Skeletal muscle satellite cell (primary cell): ENCODE measurements at regions not wholly inside any gene's neighbourhood (a gene's known extent, or its start where the extent isn't known, plus 50 kb on each side); places are given as distances from the start of the nearest gene placed in this dataset.
"Not testable (repeated sequence)": the region's sequence is repeated elsewhere in the genome, so short reads cannot be mapped to it uniquely, and the experiment has no call there.

Experiments
- H3K27me3 ChIP-seq: 2 replicates; pipeline ENCODE4 v1.7.0; 2013; ENCODE audit warnings: low read length; ENCODE audit not compliant: control insufficient read depth, insufficient read depth
- H3K36me3 ChIP-seq: 2 replicates; pipeline ENCODE4 v1.7.0; 2013; ENCODE audit warnings: mild to moderate bottlenecking, control low read depth, low read length; ENCODE audit not compliant: insufficient read depth
- H3K4me1 ChIP-seq: 2 replicates; pipeline ENCODE4 v1.7.0; 2013; ENCODE audit warnings: low read length; ENCODE audit not compliant: control insufficient read depth, insufficient read depth
- H3K4me2 ChIP-seq: 2 replicates; pipeline ENCODE4 v1.7.0; 2013; ENCODE audit warnings: mild to moderate bottlenecking, low read length
- H3K4me3 ChIP-seq: 2 replicates; pipeline ENCODE4 v1.7.0; 2013; ENCODE audit warnings: low read length
- H3K9ac ChIP-seq: 2 replicates; pipeline ENCODE4 v1.7.0; 2013; ENCODE audit warnings: mild to moderate bottlenecking, low read depth, low read length, moderate library complexity
- H3K9me3 ChIP-seq: replicated peaks from 2 replicates; pipeline ENCODE4 v1.7.0; 2013; ENCODE audit warnings: mild to moderate bottlenecking, control low read depth, low read length

GRCh38 chr9:28981129-28981528 is 1407.8 kb upstream of the C9orf72 start:
- Histone ChIP-seq H3K4me1 (no peaks in the 10 kb centered on the region), H3K4me2 (no peak overlapping the region), H3K4me3 (no peak overlapping the region), H3K9ac (no peak overlapping the region), H3K9me3 (no peaks in the 10 kb centered on the region), H3K36me3 (no peaks in the 10 kb centered on the region), H3K27me3 (no peaks in the 10 kb centered on the region)

- Histone ChIP-seq H3K4me2 (no peak overlapping the region), H3K9ac (no peak overlapping the region), H3K36me3 (no peaks in the 10 kb centered on the region), H3K27me3 (no peaks in the 10 kb centered on the region), H3K4me1 (no peaks in the 10 kb centered on the region), H3K9me3 (no peaks in the 10 kb centered on the region), H3K4me3 (no peak overlapping the region)
Measured at GRCh38 chr9:28981711-28982110, 1408.4 kb upstream of the C9orf72 start.

DNA sequence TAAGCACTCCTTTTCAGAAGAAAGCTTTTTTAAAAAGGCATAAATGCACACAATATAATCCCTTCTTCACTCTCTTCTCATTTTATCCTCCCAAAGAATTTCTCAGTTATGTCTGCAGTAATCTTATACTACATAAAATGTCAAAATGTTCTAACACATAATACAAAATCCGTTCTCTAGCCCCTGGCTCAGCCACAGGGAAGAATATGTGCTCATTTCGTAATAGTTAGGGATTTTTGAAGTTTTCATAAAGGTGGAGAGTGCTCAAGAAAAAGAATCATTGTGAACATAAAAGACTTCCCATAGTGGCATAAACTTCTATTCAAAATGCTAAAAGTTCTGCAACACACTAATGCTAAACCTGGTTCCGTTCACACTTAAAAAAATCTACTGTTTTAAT is 1410.7 kb upstream of the C9orf72 start:
- H3K4me1 ChIP-seq = no peaks in the 10 kb centered on the region

GRCh38 chr9:28990009-28990408 is 1416.7 kb upstream of the C9orf72 start:
- not testable (repeated sequence) for H3K4me2 ChIP-seq, H3K36me3 ChIP-seq, H3K4me1 ChIP-seq, H3K4me3 ChIP-seq, H3K27me3 ChIP-seq, H3K9ac ChIP-seq, H3K9me3 ChIP-seq

More for the DNA sequence above, 1410.7 kb upstream of the C9orf72 start:
- Histone ChIP-seq H3K4me3 (no peak overlapping the region), H3K4me2 (no peak overlapping the region), H3K36me3 (no peaks in the 10 kb centered on the region), H3K27me3 (no peaks in the 10 kb centered on the region), H3K9ac (no peak overlapping the region), H3K9me3 (no peaks in the 10 kb centered on the region)

GRCh38 chr9:28999057-28999456 is 1425.8 kb upstream of the C9orf72 start:
- H3K9me3 ChIP-seq = no peaks in the 10 kb centered on the region
- no peaks in the 10 kb centered on the region for H3K4me1 ChIP-seq
- no peak overlapping the region for H3K9ac ChIP-seq
- H3K4me2 ChIP-seq = no peak overlapping the region
- no peaks in the 10 kb centered on the region for H3K36me3 ChIP-seq
- no peaks in the 10 kb centered on the region for H3K27me3 ChIP-seq
- no peak overlapping the region for H3K4me3 ChIP-seq

DNA sequence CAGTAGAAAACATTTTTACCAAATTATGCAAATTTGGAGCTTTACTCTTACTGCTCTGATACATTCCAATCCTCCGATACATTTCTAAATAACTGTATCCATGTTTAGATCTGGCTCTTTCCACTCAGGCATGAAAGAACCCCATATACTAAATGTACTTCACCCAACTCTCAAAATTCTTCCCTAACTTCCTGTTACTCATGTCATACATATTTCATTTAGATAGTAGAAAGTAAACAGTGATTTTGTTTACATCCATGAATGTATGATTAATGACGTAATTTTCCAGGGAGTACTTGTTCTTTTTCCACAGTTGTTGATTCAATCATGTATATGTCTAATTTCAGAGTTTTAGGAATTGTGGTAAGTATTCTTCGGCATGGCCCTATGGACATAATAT is 1426.5 kb upstream of the C9orf72 start:
- Histone ChIP-seq H3K9ac (no peak overlapping the region), H3K36me3 (no peaks in the 10 kb centered on the region), H3K27me3 (no peaks in the 10 kb centered on the region), H3K4me1 (no peaks in the 10 kb centered on the region), H3K9me3 (no peaks in the 10 kb centered on the region), H3K4me3 (no peak overlapping the region), H3K4me2 (no peak overlapping the region)

- H3K4me3 ChIP-seq = no peak overlapping the region
- no peaks in the 10 kb centered on the region for H3K9me3 ChIP-seq
- H3K27me3 ChIP-seq = no peaks in the 10 kb centered on the region
- no peak overlapping the region for H3K9ac ChIP-seq
- H3K36me3 ChIP-seq = no peaks in the 10 kb centered on the region
- H3K4me2 ChIP-seq = no peak overlapping the region
- no peaks in the 10 kb centered on the region for H3K4me1 ChIP-seq
Measured at GRCh38 chr9:29001006-29001405, 1427.7 kb upstream of the C9orf72 start.

DNA sequence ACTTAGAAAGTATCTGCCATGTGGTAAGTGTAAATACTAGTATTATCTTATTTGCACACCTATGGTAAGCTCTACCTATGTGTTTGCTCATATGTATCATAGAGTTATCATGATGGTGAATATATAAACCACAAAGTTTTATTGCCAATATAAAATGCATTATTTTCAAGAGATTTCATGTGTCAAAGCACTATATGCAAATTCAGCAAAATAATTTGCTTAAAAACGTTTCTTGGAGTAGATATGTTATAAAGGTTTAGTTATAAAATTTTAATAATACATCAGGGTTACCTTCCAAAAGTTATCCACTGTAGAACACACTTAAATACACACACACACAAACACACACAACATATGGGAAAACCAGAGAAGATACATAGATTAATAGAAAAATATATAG is 1431.7 kb upstream of the C9orf72 start:
- Histone ChIP-seq H3K4me1 (no peaks in the 10 kb centered on the region), H3K36me3 (no peaks in the 10 kb centered on the region), H3K27me3 (no peaks in the 10 kb centered on the region), H3K9ac (no peak overlapping the region), H3K4me3 (no peak overlapping the region), H3K4me2 (no peak overlapping the region), H3K9me3 (no peaks in the 10 kb centered on the region)

GRCh38 chr9:29006628-29007027 is 1433.3 kb upstream of the C9orf72 start:
- no peaks in the 10 kb centered on the region for H3K27me3 ChIP-seq
- H3K9me3 ChIP-seq = no peaks in the 10 kb centered on the region
- H3K4me3 ChIP-seq = no peak overlapping the region
- H3K9ac ChIP-seq = no peak overlapping the region
- H3K4me2 ChIP-seq = no peak overlapping the region
- no peaks in the 10 kb centered on the region for H3K36me3 ChIP-seq
- H3K4me1 ChIP-seq = no peaks in the 10 kb centered on the region

- H3K9me3 ChIP-seq = no peaks in the 10 kb centered on the region
- no peaks in the 10 kb centered on the region for H3K36me3 ChIP-seq
- H3K4me1 ChIP-seq = no peaks in the 10 kb centered on the region
- no peak overlapping the region for H3K4me3 ChIP-seq
- H3K9ac ChIP-seq = no peak overlapping the region
- no peaks in the 10 kb centered on the region for H3K27me3 ChIP-seq
- no peak overlapping the region for H3K4me2 ChIP-seq
Measured at GRCh38 chr9:29012911-29013310, 1439.6 kb upstream of the C9orf72 start.

GRCh38 chr9:29021632-29022031 is 1448.4 kb upstream of the C9orf72 start:
- Histone ChIP-seq H3K9me3 (no peaks in the 10 kb centered on the region), H3K9ac (no peak overlapping the region), H3K36me3 (no peaks in the 10 kb centered on the region), H3K27me3 (no peaks in the 10 kb centered on the region), H3K4me2 (no peak overlapping the region), H3K4me3 (no peak overlapping the region), H3K4me1 (no peaks in the 10 kb centered on the region)

- H3K4me1 ChIP-seq = no peaks in the 10 kb centered on the region
- H3K4me2 ChIP-seq = no peak overlapping the region
- H3K9ac ChIP-seq = no peak overlapping the region
- no peak overlapping the region for H3K4me3 ChIP-seq
- H3K9me3 ChIP-seq = no peaks in the 10 kb centered on the region
- H3K27me3 ChIP-seq = no peaks in the 10 kb centered on the region
- no peaks in the 10 kb centered on the region for H3K36me3 ChIP-seq
Measured at GRCh38 chr9:29038332-29038731, 1465.1 kb upstream of the C9orf72 start.
